ENCODE measurements at regions not wholly inside any gene's neighbourhood (a gene's known extent, or its start where the extent isn't known, plus 50 kb on each side); places are given as distances from the start of the nearest gene placed in this dataset.

GRCh38 chr5:35420200-35420599 is 189.9 kb upstream of the PRLR start:
- DNase-seq (no peak), ATAC-seq (ENCODE audit: low FRiP score) (no peak)
- Histone ChIP-seq H3K27ac (ENCODE audit: low read depth in 1 of 2, low read length in 2 of 2) (no peak overlapping the region), H3K4me1 (ENCODE audit: control insufficient read depth in 1 of 2, insufficient read depth in 2 of 2, low read length in 2 of 2) (no peaks in the 10 kb centered on the region), H3K4me3 (ENCODE audit: low read length in 2 of 2) (no peak overlapping the region), H3K9me3 (ENCODE audit: control insufficient read depth, low read length) (peaks cover 2% of the 10 kb centered on the region), H3K27me3 (ENCODE audit: control insufficient read depth in 1 of 2, insufficient read depth in 2 of 2, low read length in 1 of 2) (no peaks in the 10 kb centered on the region), H3K36me3 (ENCODE audit: control insufficient read depth in 1 of 2, insufficient read depth in 2 of 2, low read length in 1 of 2) (no peaks in the 10 kb centered on the region)
- intact Hi-C loops (cut with DNase I) = no loop called here
- 84 to 88% methylated on average over 1 of the region's 1 CpG for WGBS, 2 donors

GRCh38 chr5:35417040-35417439 is 186.8 kb upstream of the PRLR start:
- intact Hi-C loops (cut with DNase I) = no loop called here
- no peaks in the 10 kb centered on the region for H3K27me3 ChIP-seq (ENCODE audit: control insufficient read depth in 1 of 2, insufficient read depth in 2 of 2, low read length in 1 of 2)
- no peak for DNase-seq
- H3K36me3 ChIP-seq (ENCODE audit: control insufficient read depth in 1 of 2, insufficient read depth in 2 of 2, low read length in 1 of 2) = no peaks in the 10 kb centered on the region
- no peak overlapping the region for H3K27ac ChIP-seq (ENCODE audit: low read depth in 1 of 2, low read length in 2 of 2)
- WGBS, 2 donors = 81 to 82% methylated on average over 4 of the region's 4 CpGs
- H3K4me3 ChIP-seq (ENCODE audit: low read length in 2 of 2) = no peak overlapping the region
- ATAC-seq (ENCODE audit: low FRiP score) = no peak
- H3K4me1 ChIP-seq (ENCODE audit: control insufficient read depth in 1 of 2, insufficient read depth in 2 of 2, low read length in 2 of 2) = no peaks in the 10 kb centered on the region
- peaks cover 2% of the 10 kb centered on the region for H3K9me3 ChIP-seq (ENCODE audit: control insufficient read depth, low read length)

- no peaks in the 10 kb centered on the region for H3K36me3 ChIP-seq (ENCODE audit: control insufficient read depth in 1 of 2, insufficient read depth in 2 of 2, low read length in 1 of 2)
- ATAC-seq (ENCODE audit: low FRiP score) (no peak), DNase-seq (no peak)
- intact Hi-C loops (cut with DNase I) = no loop called here
- 66 to 78% methylated on average over 6 of the region's 6 CpGs for WGBS, 2 donors
- H3K9me3 ChIP-seq (ENCODE audit: control insufficient read depth, low read length) = peaks cover 2% of the 10 kb centered on the region
- no peaks in the 10 kb centered on the region for H3K27me3 ChIP-seq (ENCODE audit: control insufficient read depth in 1 of 2, insufficient read depth in 2 of 2, low read length in 1 of 2)
- H3K4me3 ChIP-seq (ENCODE audit: low read length in 2 of 2) = no peak overlapping the region
- no peak overlapping the region for H3K27ac ChIP-seq (ENCODE audit: low read depth in 1 of 2, low read length in 2 of 2)
- H3K4me1 ChIP-seq (ENCODE audit: control insufficient read depth in 1 of 2, insufficient read depth in 2 of 2, low read length in 2 of 2) = no peaks in the 10 kb centered on the region
These were observed 186.1 kb upstream of the PRLR start for GRCh38 chr5:35416217-35416988.

GRCh38 chr5:35415309-35415708 is 185.0 kb upstream of the PRLR start:
- ATAC-seq (ENCODE audit: low FRiP score) (no peak), DNase-seq (no peak)
- Histone ChIP-seq H3K27me3 (ENCODE audit: control insufficient read depth in 1 of 2, insufficient read depth in 2 of 2, low read length in 1 of 2) (no peaks in the 10 kb centered on the region), H3K4me1 (ENCODE audit: control insufficient read depth in 1 of 2, insufficient read depth in 2 of 2, low read length in 2 of 2) (no peaks in the 10 kb centered on the region), H3K4me3 (ENCODE audit: low read length in 2 of 2) (no peak overlapping the region), H3K9me3 (ENCODE audit: control insufficient read depth, low read length) (peaks cover 2% of the 10 kb centered on the region), H3K36me3 (ENCODE audit: control insufficient read depth in 1 of 2, insufficient read depth in 2 of 2, low read length in 1 of 2) (no peaks in the 10 kb centered on the region), H3K27ac (ENCODE audit: low read depth in 1 of 2, low read length in 2 of 2) (no peak overlapping the region)
- intact Hi-C loops (cut with DNase I) = no loop called here
- 79 to 86% methylated on average over 2 of the region's 2 CpGs for WGBS, 2 donors

GRCh38 chr5:35409361-35409760 is 179.1 kb upstream of the PRLR start:
- WGBS, 2 donors = 77 to 86% methylated on average over 1 of the region's 1 CpG
- no peak for DNase-seq
- intact Hi-C loops (cut with DNase I) = no loop called here
- Histone ChIP-seq H3K4me1 (ENCODE audit: control insufficient read depth in 1 of 2, insufficient read depth in 2 of 2, low read length in 2 of 2) (no peaks in the 10 kb centered on the region), H3K9me3 (ENCODE audit: control insufficient read depth, low read length) (peaks cover 2% of the 10 kb centered on the region), H3K27ac (ENCODE audit: low read depth in 1 of 2, low read length in 2 of 2) (no peak overlapping the region), H3K4me3 (ENCODE audit: low read length in 2 of 2) (no peak overlapping the region), H3K27me3 (ENCODE audit: control insufficient read depth in 1 of 2, insufficient read depth in 2 of 2, low read length in 1 of 2) (no peaks in the 10 kb centered on the region), H3K36me3 (ENCODE audit: control insufficient read depth in 1 of 2, insufficient read depth in 2 of 2, low read length in 1 of 2) (no peaks in the 10 kb centered on the region)
- no peak for ATAC-seq (ENCODE audit: low FRiP score)

- 66 to 71% methylated on average over 2 of the region's 2 CpGs for WGBS, 2 donors
- Histone ChIP-seq H3K4me1 (ENCODE audit: control insufficient read depth in 1 of 2, insufficient read depth in 2 of 2, low read length in 2 of 2) (no peaks in the 10 kb centered on the region), H3K27me3 (ENCODE audit: control insufficient read depth in 1 of 2, insufficient read depth in 2 of 2, low read length in 1 of 2) (no peaks in the 10 kb centered on the region), H3K36me3 (ENCODE audit: control insufficient read depth in 1 of 2, insufficient read depth in 2 of 2, low read length in 1 of 2) (no peaks in the 10 kb centered on the region), H3K9me3 (ENCODE audit: control insufficient read depth, low read length) (peaks cover 2% of the 10 kb centered on the region), H3K27ac (ENCODE audit: low read depth in 1 of 2, low read length in 2 of 2) (no peak overlapping the region), H3K4me3 (ENCODE audit: low read length in 2 of 2) (no peak overlapping the region)
- DNase-seq (no peak), ATAC-seq (ENCODE audit: low FRiP score) (no peak)
- intact Hi-C loops (cut with DNase I) = no loop called here
These were observed 177.9 kb upstream of the PRLR start for GRCh38 chr5:35408146-35408545.

GRCh38 chr5:35407697-35408096 is 177.4 kb upstream of the PRLR start:
- Histone ChIP-seq H3K27ac (ENCODE audit: low read depth in 1 of 2, low read length in 2 of 2) (no peak overlapping the region), H3K9me3 (ENCODE audit: control insufficient read depth, low read length) (peaks cover 2% of the 10 kb centered on the region), H3K36me3 (ENCODE audit: control insufficient read depth in 1 of 2, insufficient read depth in 2 of 2, low read length in 1 of 2) (no peaks in the 10 kb centered on the region), H3K27me3 (ENCODE audit: control insufficient read depth in 1 of 2, insufficient read depth in 2 of 2, low read length in 1 of 2) (no peaks in the 10 kb centered on the region), H3K4me3 (ENCODE audit: low read length in 2 of 2) (no peak overlapping the region), H3K4me1 (ENCODE audit: control insufficient read depth in 1 of 2, insufficient read depth in 2 of 2, low read length in 2 of 2) (no peaks in the 10 kb centered on the region)
- ATAC-seq (ENCODE audit: low FRiP score) = no peak
- intact Hi-C loops (cut with DNase I) = no loop called here
- no peak for DNase-seq

GRCh38 chr5:35405938-35406337 is 175.7 kb upstream of the PRLR start:
- no peaks in the 10 kb centered on the region for H3K4me1 ChIP-seq (ENCODE audit: control insufficient read depth in 1 of 2, insufficient read depth in 2 of 2, low read length in 2 of 2)
- no peak for DNase-seq
- no peaks in the 10 kb centered on the region for H3K27me3 ChIP-seq (ENCODE audit: control insufficient read depth in 1 of 2, insufficient read depth in 2 of 2, low read length in 1 of 2)
- H3K9me3 ChIP-seq (ENCODE audit: control insufficient read depth, low read length) = peaks cover 2% of the 10 kb centered on the region
- H3K27ac ChIP-seq (ENCODE audit: low read depth in 1 of 2, low read length in 2 of 2) = no peak overlapping the region
- ATAC-seq (ENCODE audit: low FRiP score) = peak; percentile 15
- intact Hi-C loops (cut with DNase I) = no loop called here
- H3K36me3 ChIP-seq (ENCODE audit: control insufficient read depth in 1 of 2, insufficient read depth in 2 of 2, low read length in 1 of 2) = no peaks in the 10 kb centered on the region
- WGBS, 2 donors = 93 to 95% methylated on average over 15 of the region's 15 CpGs
- no peak overlapping the region for H3K4me3 ChIP-seq (ENCODE audit: low read length in 2 of 2)

GRCh38 chr5:35404701-35405100 is 174.4 kb upstream of the PRLR start:
- no peaks in the 10 kb centered on the region for H3K36me3 ChIP-seq (ENCODE audit: control insufficient read depth in 1 of 2, insufficient read depth in 2 of 2, low read length in 1 of 2)
- 88 to 90% methylated on average over 9 of the region's 9 CpGs for WGBS, 2 donors

More at GRCh38 chr5:35404701-35405100, 174.4 kb upstream of the PRLR start:
- Histone ChIP-seq H3K4me3 (ENCODE audit: low read length in 2 of 2) (no peak overlapping the region), H3K27me3 (ENCODE audit: control insufficient read depth in 1 of 2, insufficient read depth in 2 of 2, low read length in 1 of 2) (no peaks in the 10 kb centered on the region), H3K4me1 (ENCODE audit: control insufficient read depth in 1 of 2, insufficient read depth in 2 of 2, low read length in 2 of 2) (no peaks in the 10 kb centered on the region), H3K27ac (ENCODE audit: low read depth in 1 of 2, low read length in 2 of 2) (no peak overlapping the region), H3K9me3 (ENCODE audit: control insufficient read depth, low read length) (peaks cover 2% of the 10 kb centered on the region)
- DNase-seq (no peak), ATAC-seq (ENCODE audit: low FRiP score) (no peak)
- intact Hi-C loops (cut with DNase I) = no loop called here
